Neural progenitor cell (in vitro differentiated cells): ENCODE measurements at regions not wholly inside any gene's neighbourhood (a gene's known extent, or its start where the extent isn't known, plus 50 kb on each side); places are given as distances from the start of the nearest gene placed in this dataset.

Source experiments
- EZH2 ChIP-seq: fragments of 200-600 bp; sonication (generic); IDR thresholded peaks from 2 replicates; pipeline ENCODE4 v1.6.1; 2017; ENCODE audit warnings: antibody characterized with exemption, mild to moderate bottlenecking, moderate library complexity
- TF ChIP-seq, protein P1 (sequence below): fragments of 200-600 bp; sonication (generic); IDR thresholded peaks from 2 replicates; pipeline ENCODE4 v1.5.1; 2017; ENCODE audit warnings: antibody characterized with exemption, mild to moderate bottlenecking

DNA sequence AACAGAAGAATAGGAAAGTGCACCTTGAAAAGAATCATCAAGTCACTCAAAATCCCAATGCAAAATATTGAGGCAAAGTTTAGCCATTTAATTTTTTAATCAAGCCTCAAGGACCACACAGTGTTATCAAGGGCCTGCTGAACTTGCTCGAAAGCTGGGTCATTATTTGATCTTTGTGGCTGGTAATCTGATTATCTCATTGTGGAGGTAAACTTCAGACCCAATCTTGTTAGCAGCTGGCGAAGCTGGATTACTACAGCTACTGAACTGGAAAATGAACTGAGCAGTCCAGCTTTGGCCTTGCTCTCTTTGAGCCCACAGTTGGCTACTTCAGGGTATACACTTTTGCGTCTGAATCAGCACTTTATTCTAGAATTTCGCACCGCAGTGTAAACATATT is 94.4 kb downstream of the BARHL2 start:
- TF ChIP-seq, protein P1, sequence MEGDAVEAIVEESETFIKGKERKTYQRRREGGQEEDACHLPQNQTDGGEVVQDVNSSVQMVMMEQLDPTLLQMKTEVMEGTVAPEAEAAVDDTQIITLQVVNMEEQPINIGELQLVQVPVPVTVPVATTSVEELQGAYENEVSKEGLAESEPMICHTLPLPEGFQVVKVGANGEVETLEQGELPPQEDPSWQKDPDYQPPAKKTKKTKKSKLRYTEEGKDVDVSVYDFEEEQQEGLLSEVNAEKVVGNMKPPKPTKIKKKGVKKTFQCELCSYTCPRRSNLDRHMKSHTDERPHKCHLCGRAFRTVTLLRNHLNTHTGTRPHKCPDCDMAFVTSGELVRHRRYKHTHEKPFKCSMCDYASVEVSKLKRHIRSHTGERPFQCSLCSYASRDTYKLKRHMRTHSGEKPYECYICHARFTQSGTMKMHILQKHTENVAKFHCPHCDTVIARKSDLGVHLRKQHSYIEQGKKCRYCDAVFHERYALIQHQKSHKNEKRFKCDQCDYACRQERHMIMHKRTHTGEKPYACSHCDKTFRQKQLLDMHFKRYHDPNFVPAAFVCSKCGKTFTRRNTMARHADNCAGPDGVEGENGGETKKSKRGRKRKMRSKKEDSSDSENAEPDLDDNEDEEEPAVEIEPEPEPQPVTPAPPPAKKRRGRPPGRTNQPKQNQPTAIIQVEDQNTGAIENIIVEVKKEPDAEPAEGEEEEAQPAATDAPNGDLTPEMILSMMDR: no peak
- TF ChIP-seq EZH2: no peak
